ENCODE measurements at regions not wholly inside any gene's neighbourhood (a gene's known extent, or its start where the extent isn't known, plus 50 kb on each side); places are given as distances from the start of the nearest gene placed in this dataset.
"Not testable (repeated sequence)": the region's sequence is repeated elsewhere in the genome, so short reads cannot be mapped to it uniquely, and the experiment has no call there.

DNA sequence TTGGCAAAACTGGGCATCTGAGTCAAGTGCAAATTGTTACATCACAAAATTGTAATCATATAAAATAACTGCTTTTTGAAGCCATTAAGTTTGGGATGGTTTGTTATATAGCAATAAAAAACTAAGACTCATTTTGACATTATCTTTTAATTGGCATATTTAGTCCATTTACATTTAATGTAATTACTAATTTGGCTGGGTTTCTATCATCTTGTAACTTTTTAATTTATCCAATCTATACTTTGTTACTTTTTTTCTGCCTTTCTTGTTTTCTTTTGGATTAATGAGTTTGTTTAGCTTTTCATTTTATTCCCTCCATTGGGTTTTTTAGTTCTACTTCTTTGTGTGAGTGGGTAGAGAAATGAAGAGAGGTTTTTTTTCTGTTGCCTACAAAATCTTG is 76.3 kb downstream of the DRAM2 start:
- no peak for DNase-seq (ENCODE audit: low read depth)

DNA sequence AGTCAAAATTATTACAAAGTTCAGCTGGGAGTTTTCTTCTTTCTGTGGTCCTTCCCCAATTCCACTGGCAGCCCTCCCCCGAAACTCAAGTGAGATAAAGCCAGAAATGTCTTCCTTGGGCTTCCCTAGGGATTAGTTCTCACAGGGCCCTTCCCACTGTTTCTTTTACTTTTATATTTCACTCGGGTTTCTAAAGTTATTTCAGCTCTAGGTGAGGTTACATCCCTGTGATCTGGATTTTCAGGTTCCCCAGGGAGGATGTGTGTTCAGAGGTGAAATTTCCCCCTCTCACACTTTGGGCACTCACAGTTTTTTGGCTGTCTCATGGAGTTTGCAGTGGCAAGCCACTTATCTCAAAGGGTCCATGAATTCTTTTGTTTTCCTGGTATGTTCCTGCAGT is 77.3 kb downstream of the DRAM2 start:
- no peak for DNase-seq (ENCODE audit: low read depth)

DNA sequence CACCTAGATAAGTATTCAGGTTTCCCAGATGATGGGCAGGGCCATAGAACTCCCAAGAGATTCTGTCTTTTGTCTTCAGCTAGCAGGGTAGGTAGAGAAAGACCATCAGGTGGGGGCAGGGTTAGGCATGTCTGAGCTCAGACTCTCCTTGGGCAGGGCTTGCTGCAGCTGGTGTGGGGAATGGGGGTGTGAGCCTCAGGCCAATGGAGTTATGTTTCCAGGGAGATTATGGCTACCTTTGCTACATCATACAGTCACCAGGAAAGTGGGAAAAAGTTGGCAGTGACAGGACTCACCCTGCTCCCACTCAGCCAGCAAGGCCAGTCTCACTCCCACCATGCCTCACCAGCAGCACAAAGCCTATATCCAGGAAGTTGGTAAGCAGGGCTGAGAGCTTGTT is 77.8 kb downstream of the DRAM2 start:
- no peak for DNase-seq (ENCODE audit: low read depth)

DNA sequence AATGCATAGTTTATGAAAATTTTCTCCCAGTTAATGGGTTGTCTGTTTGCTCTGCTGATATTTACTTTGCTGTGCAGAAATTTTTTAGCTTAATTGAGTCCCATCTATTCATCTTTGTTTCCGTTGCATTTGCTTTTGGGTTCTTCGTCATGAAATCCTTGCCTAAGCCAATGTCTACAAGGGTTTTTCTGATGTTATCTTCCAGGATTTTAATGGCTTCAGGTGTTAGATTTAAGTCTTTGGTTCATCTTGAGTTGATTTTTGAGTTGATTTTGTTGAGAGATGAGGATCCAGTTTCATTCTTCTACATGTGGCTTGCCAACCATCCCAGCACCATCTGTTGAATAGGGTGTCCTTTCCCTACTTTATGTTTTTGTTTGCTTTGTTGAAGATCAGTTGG is 85.2 kb downstream of the DRAM2 start:
- no peak for DNase-seq (ENCODE audit: low read depth)

DNA sequence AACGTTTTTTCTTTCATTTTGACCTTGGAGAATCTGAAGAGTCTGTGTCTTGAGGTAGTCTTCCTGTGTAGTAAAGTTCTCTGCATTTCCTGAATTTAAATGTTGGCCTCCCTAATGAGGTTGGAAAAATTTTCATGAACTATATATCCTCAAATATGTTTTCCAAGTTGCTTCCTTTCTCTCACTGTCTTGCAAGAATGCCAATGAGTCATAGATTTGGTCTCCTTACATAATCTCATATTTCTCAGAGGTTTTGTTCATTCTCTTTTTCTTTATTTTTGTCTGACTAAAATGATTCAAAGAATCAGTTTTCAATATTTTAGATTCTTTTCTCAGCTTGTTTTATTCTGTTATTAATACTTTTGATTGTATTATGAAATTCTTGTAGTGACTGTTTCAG is 87.6 kb downstream of the DRAM2 start:
- peak; percentile 39 for DNase-seq (ENCODE audit: low read depth)

DNA sequence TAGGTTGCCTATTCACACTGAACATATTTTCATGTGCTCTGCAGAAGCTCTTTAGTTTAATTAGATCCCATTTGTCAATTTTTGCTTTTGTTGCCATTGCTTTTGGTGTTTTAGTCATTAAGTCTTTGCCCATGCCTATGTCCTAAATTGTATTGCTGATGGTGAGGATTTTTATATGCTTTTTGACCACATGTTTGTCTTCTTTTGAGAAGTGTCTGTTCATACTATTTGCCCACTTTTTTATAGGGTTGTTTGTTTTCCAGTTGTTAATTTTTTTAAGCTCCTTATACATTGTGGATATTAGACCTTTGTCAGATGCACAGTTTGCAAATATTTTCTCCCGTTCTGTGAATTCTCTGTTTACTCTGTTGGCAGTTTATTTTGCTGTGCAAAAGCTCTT is 84.5 kb upstream of the LRIF1 start:
- DNase-seq (ENCODE audit: low read depth): not testable (repeated sequence)

DNA sequence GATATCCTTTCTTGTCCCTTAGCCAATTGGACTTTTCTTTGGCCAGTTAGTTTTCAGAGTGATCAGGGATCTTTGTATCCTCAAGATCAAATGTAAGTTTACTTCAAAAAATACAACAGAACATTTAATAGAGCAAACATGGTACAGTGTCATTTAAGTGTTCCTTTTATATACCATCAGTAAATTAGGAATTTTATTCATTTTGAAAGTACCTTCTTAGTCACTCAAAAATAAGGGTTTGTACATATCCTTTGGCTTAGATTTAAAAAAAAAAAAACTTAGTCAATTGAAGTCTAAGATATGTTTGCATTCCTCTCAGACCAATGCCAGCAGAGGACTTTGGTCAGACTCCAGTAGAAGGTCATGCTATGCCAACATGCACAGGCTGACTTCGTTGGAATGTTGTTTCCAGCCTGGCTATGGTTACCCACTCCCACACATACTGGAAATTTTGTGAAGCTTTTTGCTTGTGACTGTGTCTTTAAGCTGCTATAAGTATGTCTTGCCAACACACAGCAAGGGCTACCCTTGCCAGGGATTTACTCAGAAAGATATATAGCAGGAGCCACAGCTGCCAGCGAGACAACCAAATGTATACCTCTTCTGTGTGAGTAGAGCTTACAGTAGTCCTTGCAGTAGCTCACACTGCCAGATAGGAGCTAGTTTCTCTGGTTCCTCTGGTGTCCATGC is 81.5 kb upstream of the LRIF1 start:
- no peak for DNase-seq (ENCODE audit: low read depth)

DNA sequence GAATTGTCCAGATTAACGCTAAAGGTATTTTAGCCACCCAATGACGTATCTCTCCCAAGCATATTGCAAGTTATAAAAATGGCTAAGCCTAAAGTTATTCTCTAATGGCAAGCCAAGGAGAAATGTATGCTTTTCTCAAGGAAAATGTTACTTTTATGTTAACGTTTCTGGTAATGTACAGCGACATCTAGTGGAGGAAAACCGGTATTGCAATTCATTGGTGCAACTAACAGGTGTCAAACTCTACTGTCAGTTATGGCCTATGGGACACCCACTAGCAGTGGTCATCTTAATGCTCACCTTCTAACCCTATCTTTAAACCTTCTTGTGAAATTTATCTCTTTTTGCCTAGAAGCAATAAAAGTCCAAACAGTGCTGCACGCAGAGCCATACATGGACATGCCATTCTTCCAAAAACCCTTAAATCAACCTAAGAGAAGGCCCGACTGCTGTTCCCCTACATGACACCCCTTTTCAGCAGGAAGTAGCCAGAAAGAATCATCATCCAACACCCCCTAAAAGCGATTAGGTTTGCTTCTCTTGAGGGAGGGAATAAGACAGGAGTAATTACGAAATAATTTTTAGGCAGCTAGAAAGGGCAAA is 68.7 kb upstream of the LRIF1 start:
- peak; percentile 19 for DNase-seq (ENCODE audit: low read depth)

DNA sequence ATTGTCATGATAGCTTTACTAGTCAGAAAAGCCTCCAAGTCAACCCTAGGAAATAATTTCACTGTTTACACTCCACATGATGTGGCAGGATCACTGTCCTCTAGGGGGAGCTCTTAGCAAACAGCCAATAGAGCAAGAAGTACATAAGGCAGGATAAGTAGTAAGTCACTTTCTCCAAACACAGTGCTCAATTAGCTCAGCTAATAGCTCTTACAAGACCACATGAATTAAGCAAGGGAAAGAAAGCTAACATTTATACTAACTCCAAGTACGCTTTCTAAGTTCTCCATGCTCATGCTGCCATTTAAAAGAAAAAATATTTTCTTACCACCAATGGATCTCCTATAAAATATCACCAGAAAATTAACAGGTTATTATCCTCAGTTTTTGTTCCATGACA is 66.9 kb upstream of the LRIF1 start:
- peak; percentile 68 for DNase-seq (ENCODE audit: low read depth)

DNA sequence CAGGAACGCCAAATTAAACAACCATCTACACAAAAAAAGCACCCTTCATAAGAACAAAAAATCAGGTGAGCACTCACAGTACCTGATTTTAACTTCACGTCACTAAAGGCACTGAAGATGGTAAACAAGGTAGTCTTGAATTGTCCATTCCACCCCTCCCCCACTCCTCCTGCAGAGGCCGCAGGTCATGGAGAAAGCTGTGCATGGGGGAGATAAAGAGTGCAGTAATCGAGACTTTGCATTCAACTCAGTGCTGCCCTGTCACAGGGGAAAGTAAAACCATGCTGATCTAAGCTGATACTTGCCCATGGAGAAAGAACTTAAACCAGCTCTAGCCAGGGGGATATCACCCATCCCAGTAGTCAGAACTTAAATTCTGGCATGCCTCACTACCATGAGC is 61.4 kb upstream of the LRIF1 start:
- no peak for DNase-seq (ENCODE audit: low read depth)

DNA sequence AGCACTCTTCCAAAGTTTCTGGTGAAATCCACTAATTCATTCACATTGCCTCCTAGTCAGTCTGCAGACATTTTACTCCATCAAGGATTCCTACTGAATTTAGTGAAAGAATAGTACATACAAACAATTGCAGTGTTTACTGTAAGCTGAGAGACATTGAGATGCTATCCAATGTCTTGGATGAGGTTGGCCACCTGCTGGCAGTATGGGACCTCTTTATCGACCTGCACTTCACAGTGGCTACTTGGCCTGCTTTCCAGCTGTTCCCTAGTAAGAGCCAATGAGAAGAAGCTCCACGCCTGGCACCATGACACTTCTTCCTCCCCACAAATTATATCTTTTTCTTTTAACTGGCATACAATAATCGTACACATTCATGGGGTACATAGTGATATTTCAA is 51.5 kb upstream of the LRIF1 start:
- DNase-seq (ENCODE audit: low read depth): no peak

All from iris pigment epithelial cell (primary cell).